ENCODE measurements at regions not wholly inside any gene's neighbourhood (a gene's known extent, or its start where the extent isn't known, plus 50 kb on each side); places are given as distances from the start of the nearest gene placed in this dataset.

- H3K4me3 ChIP-seq (ENCODE audit: low read depth, low read length) = no peak overlapping the region
Measured at GRCh38 chr12:86331457-86331856, 75.3 kb upstream of the MGAT4C start.

GRCh38 chr12:86331012-86331411 is 74.8 kb upstream of the MGAT4C start:
- Histone ChIP-seq H3K27me3 (ENCODE audit: control insufficient read depth, insufficient read depth, low read length) (no peaks in the 10 kb centered on the region), H3K36me3 (ENCODE audit: control insufficient read depth, insufficient read depth, low read length) (no peaks in the 10 kb centered on the region), H3K4me3 (ENCODE audit: low read depth, low read length) (no peak overlapping the region)
- TF ChIP-seq CTCF (IDR thresholded peaks at IDR 0.05; ENCODE audit: insufficient read depth, low read length, poor library complexity, severe bottlenecking) = no peak
- DNase-seq (ENCODE audit: low read depth) = no peak

More at GRCh38 chr12:86331457-86331856, 75.3 kb upstream of the MGAT4C start:
- H3K36me3 ChIP-seq (ENCODE audit: control insufficient read depth, insufficient read depth, low read length) = no peaks in the 10 kb centered on the region
- no peak for DNase-seq (ENCODE audit: low read depth)
- no peak for TF ChIP-seq CTCF (IDR thresholded peaks at IDR 0.05; ENCODE audit: insufficient read depth, low read length, poor library complexity, severe bottlenecking)
- H3K27me3 ChIP-seq (ENCODE audit: control insufficient read depth, insufficient read depth, low read length) = no peaks in the 10 kb centered on the region

- no peak for TF ChIP-seq CTCF (IDR thresholded peaks at IDR 0.05; ENCODE audit: insufficient read depth, low read length, poor library complexity, severe bottlenecking)
- Histone ChIP-seq H3K4me3 (ENCODE audit: low read depth, low read length) (no peak overlapping the region), H3K27me3 (ENCODE audit: control insufficient read depth, insufficient read depth, low read length) (no peaks in the 10 kb centered on the region), H3K36me3 (ENCODE audit: control insufficient read depth, insufficient read depth, low read length) (no peaks in the 10 kb centered on the region)
- no peak for DNase-seq (ENCODE audit: low read depth)
Measured at GRCh38 chr12:86312232-86312631, 56.0 kb upstream of the MGAT4C start.
